ENCODE measurements at regions not wholly inside any gene's neighbourhood (a gene's known extent, or its start where the extent isn't known, plus 50 kb on each side); places are given as distances from the start of the nearest gene placed in this dataset.
"Not testable (repeated sequence)": the region's sequence is repeated elsewhere in the genome, so short reads cannot be mapped to it uniquely, and the experiment has no call there.

- DNase-seq, result no peak
These were observed 113.3 kb upstream of the ERRFI1 start for GRCh38 chr1:8139383-8139782.

GRCh38 chr1:8138673-8139072 lies 112.6 kb upstream of the ERRFI1 start:
- no peak for DNase-seq

GRCh38 chr1:8137481-8138244 lies 111.6 kb upstream of the ERRFI1 start:
- peak; percentile 94 for DNase-seq

GRCh38 chr1:8136766-8137165 lies 110.7 kb upstream of the ERRFI1 start:
- DNase-seq, result no peak

GRCh38 chr1:8135250-8135649 lies 109.1 kb upstream of the ERRFI1 start:
- no peak for DNase-seq

GRCh38 chr1:8134546-8135235 lies 108.6 kb upstream of the ERRFI1 start:
- peak; percentile 64 for DNase-seq

GRCh38 chr1:8133657-8134430 lies 107.7 kb upstream of the ERRFI1 start:
- DNase-seq, result peak; percentile 97

GRCh38 chr1:8133190-8133589 lies 107.1 kb upstream of the ERRFI1 start:
- peak; percentile 57 for DNase-seq

GRCh38 chr1:8127171-8127641 lies 101.1 kb upstream of the ERRFI1 start:
- peak; percentile 24 for DNase-seq

GRCh38 chr1:8122477-8123407 lies 96.6 kb upstream of the ERRFI1 start:
- DNase-seq, result peak; percentile 45

- peak; percentile 92 for DNase-seq
These were observed 96.0 kb upstream of the ERRFI1 start for GRCh38 chr1:8122160-8122476.

GRCh38 chr1:8121261-8122159 lies 95.4 kb upstream of the ERRFI1 start:
- DNase-seq, result peak; percentile 99

GRCh38 chr1:8120693-8121260 lies 94.7 kb upstream of the ERRFI1 start:
- no peak for DNase-seq

GRCh38 chr1:8118736-8119135 lies 92.6 kb upstream of the ERRFI1 start:
- not testable (repeated sequence) for DNase-seq

GRCh38 chr1:8118031-8118451 lies 91.9 kb upstream of the ERRFI1 start:
- DNase-seq, result no peak

- DNase-seq, result peak; percentile 78
These were observed 90.8 kb upstream of the ERRFI1 start for GRCh38 chr1:8116894-8117264.

GRCh38 chr1:8115769-8116167 lies 89.7 kb upstream of the ERRFI1 start:
- DNase-seq, result no peak

- DNase-seq, result no peak
These were observed 89.1 kb upstream of the ERRFI1 start for GRCh38 chr1:8115031-8115768.

- no peak for DNase-seq
These were observed 87.4 kb upstream of the ERRFI1 start for GRCh38 chr1:8113262-8114220.

Data from HCEC 1CT (cell line).